Activated CD4-positive, alpha-beta T cell treated with anti-CD3 and anti-CD28 coated beads, Interleukin-2, Interleukin-6, amounts not matched to agents 100 ng/mL and 50 ng/mL, durations not matched to agents 16 hours and 8 hours (primary cell): ENCODE measurements at regions not wholly inside any gene's neighbourhood (a gene's known extent, or its start where the extent isn't known, plus 50 kb on each side); places are given as distances from the start of the nearest gene placed in this dataset.

Experiments used
- DNase-seq: peaks from one replicate; pipeline ENCODE4 v3.0.0-alpha.2; 2020

DNA sequence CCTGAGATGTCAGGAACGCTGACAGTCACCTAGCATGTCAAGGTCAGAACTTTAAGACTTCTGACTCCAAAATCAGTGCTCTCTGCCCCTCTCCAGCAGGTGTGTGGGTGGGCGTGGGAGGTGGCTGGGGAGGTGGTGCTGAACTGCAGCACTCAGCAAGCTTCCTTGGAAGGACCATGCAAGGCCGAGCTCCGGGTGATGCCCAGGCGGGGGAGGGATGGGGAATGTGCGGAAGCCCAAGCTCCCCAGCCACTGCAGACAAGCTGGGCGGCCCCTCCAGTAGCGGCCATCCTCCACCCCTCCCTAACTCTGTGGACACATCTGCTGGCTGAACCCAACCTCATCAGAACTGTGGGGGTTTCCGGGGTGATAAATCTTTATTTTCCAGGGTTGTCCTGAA, 296.6 kb downstream of the TLE3 start:
- DNase-seq = no peak

DNA sequence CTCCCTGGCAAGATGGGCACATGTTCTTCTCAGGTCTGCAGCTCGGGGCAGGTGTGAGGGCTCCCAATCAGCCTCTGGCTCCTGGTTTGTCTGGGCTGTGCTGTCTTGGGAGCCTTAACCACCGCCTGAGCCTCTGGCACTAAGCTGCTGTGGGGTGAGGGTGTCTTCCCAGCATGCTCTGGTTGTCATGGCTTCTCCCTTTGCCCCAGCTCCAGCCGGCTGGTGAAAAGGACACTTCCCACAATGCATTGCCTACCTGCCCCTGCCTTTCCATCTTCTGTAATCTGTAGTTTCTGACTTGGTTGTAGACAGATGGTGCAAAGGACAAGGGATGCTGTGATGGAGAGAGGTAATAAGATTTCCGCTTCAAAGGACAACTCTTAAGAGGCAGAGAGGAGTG, 295.3 kb downstream of the TLE3 start:
- no peak for DNase-seq

- DNase-seq = no peak
These were observed 292.9 kb downstream of the TLE3 start for GRCh38 chr15:69804786-69805185.

GRCh38 chr15:69805248-69805953, 292.3 kb downstream of the TLE3 start:
- DNase-seq = no peak

DNA sequence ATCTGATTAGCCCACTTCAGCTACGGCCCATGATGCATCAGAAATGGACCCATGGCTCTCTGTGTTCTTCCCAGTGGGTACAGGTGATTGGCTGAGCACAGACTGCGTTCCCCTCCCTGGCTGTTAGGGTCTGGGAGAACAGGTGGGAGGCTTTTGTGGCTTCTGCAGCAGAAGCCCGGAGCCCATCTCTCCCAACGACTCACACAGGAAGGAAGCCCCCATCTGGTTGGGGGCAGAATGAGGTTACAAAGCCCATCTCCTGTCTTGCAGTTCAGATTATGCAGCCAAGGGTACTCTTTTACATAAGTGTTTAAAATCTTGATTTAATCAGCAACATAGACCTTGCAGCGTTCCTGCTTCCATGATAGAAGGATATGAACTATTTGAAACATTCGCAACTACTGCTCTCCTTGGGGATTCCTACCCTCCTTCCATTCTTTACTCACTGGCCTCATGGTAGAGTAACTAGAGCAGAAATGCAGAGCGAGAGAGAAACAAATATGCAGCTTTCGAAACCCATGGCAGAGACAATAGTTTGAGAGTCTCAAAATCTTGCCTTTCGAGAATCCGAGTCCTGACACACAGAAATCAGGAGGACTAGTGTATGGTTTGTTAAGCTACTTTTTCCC, 291.3 kb downstream of the TLE3 start:
- no peak for DNase-seq

GRCh38 chr15:69807721-69808120, 290.0 kb downstream of the TLE3 start:
- DNase-seq = no peak

DNA sequence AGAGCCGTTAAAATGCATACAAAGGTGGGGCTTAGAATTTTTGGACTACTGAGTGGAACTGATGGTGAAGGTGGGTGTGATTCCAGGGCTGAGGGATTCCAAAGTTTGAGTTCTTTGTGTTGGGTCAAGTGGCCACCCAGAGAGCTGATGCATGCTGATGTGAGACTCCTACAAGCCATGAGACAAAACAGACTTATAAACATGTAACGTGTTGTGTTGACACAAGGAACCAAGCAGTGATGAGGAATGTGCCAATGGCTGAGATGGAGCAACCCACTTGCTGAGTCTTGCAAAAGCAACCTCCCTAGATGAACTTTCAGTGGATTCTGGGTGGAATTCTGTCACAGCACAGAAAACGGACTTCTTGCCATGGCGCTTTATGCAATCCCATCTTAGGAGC, 289.0 kb downstream of the TLE3 start:
- DNase-seq = no peak

DNA sequence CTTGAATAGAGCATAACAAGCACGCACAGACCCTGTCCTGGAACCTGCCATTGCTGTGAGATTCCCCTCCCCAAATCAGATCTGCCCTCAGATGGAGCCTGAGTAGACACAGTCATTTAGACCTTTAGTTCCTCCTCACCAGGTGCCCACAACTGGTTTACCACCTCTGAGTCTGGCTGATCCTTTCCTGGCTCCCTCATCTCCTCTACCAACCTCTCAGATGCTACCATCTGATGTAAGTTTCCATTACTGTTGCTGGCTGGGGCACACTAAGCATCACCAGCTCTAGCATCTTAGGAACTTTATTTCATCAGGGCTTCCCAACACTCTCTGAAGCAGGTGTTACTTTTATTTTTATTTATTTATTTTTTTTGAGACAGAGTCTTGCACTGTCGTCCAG, 288.3 kb downstream of the TLE3 start:
- DNase-seq = no peak

- DNase-seq = no peak
These were observed 287.0 kb downstream of the TLE3 start for GRCh38 chr15:69810431-69811354.

DNA sequence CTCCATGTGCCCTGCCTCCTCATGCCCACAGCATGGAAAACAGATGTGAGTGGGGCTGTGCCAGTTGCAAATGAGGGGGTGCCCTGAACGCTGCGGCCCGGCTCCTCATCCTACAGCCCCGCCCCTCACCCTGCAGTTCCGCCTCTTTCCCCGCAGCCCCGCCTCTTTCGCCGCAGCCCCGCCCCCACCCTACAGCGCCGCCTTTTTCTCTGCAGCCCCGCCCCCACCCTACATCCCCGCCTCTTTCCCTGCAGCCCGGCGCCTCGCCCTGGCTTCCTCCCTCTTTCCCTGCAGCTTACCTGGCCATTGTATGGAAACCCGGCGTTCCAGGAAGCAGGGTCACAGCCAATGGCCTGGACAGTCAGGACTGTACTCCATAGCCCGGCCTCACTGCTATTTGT, 284.9 kb downstream of the TLE3 start:
- DNase-seq = no peak

- DNase-seq = no peak
These were observed 283.8 kb downstream of the TLE3 start for GRCh38 chr15:69813881-69814280.

GRCh38 chr15:69814932-69815331, 282.8 kb downstream of the TLE3 start:
- no peak for DNase-seq

DNA sequence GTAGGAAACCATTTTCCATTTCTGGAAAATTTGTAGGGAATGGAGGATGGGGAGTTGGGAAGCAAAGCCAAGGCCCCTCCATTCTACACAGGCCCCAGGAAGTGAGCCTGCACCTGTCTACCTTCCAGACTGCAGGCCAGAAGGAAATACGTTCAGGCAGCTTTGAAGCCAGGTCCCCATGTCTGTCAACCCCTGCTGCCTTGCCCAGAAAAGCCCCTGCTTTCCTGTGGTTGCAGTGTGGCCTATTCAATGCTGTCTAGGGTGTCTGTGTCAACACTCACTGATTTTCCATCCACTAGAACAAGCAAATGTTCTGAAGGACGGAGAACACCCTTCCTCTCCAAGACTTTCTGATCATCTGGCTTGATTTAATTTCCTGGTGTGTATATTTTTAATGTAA, 281.9 kb downstream of the TLE3 start:
- DNase-seq = no peak

DNA sequence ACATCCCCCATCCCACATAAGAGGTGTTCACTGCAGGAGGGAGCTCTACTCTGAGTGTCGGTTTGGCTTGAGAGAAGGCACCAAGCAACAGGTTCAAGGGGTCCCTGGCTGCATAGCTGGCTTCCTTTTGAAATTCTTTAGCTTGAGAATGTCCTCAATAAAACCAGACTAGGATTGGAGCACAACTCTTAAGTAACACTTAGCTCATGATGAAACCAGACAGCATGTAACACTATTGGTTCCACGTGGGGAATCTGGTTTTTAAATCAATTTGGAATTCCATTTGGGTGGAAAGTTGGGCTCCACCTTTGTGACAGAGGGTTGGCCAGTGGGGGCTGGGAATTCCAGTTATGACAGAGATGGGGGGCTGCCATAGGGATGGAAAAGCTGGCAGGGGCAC, 281.2 kb downstream of the TLE3 start:
- DNase-seq = no peak

DNA sequence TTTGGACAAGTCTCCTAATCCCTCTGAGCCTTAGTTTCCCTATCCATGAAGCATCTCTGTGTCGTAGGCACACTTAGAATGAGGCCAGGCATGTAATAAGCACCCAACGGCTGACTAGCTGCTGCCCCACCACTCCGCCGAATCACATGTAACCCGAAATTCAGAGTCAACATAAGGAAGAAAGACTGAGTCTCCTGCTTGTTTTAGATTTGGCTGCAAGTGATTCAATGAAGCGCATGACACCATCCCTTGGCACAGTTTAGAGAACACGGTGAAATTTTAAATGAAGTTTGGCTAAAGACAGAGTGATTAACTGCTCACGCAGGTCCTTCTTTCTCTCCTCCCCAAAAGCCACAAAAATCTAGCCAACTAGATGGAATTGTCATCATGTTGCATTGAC, 279.2 kb downstream of the TLE3 start:
- DNase-seq = no peak

- no peak for DNase-seq
These were observed 278.3 kb downstream of the TLE3 start for GRCh38 chr15:69819371-69819770.

GRCh38 chr15:69820819-69821218, 276.9 kb downstream of the TLE3 start:
- DNase-seq = no peak

GRCh38 chr15:69823223-69823907, 274.4 kb downstream of the TLE3 start:
- DNase-seq = no peak

DNA sequence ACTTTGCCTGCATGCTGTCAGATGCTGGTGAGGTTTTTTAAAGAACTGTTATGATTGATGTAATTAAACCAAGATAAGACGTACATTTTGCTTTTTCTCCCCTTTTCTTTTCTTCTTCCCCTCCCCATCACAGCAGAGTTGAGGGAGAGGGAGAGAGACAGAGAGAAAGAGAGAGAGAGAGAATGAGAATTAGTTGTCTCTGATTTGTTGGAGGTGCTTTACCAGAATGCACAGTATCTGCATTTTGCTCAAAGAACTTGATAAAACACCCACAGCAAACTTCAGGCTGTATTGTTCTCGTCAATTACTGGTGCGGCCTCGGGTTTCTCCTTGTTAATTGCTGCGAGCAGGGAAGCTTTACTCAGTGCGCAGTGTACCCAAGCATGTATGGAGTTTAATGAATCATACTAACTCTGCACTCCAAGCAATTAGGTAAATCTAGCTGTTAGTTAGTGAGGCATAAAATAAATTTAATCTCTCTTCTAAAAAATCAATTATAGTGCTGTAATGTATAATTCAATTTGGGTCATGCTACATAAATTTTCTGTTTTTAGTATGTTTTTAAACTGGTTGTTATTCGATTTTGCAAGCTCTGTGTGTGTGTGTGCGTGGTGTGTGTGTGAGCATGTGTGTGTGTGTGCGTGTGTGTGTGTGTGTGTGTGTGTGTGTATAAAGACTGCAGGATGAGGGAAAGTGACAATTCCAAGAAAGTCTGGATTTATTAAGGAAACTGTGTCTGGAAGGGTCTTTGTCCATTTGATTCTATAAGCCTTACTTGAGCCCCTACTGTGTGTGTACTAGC, 273.4 kb downstream of the TLE3 start:
- no peak for DNase-seq

DNA sequence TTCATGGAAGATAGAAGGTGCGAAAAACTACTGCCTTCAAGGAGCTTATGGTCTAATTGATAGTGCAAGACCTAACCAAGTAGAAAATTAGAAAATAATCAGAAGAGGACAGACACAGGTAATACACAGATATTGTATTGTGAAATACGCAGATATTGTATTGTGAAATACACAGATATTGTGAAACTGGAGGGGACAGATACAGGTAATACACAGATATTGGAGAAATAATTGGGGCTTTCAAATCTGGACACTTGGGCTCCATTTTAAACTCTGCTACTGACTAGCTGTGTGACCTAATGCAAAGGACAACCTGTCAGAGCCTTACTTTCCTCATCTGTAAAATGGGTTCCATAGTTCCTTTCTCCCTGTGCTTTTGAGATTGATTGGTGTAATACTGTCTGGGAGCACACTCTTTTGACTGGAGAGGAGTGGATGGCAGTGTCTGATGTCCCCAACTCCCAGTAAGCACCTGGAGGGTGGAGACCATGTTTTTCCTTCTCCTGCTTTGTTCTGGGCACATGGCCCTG, 272.8 kb downstream of the TLE3 start:
- DNase-seq = no peak

GRCh38 chr15:69825941-69826818, 271.5 kb downstream of the TLE3 start:
- DNase-seq = no peak
